Stimulated activated CD8-positive, alpha-beta memory T cell treated with anti-CD3 and anti-CD28 coated beads, Interleukin-2, amount 100 ng/mL, for 48 hours (primary cell): ENCODE measurements at regions not wholly inside any gene's neighbourhood (a gene's known extent, or its start where the extent isn't known, plus 50 kb on each side); places are given as distances from the start of the nearest gene placed in this dataset.
A peak's percentile ranks its signal among the peaks of the same experiment; 100 is the strongest.
"Not testable (repeated sequence)": the region's sequence is repeated elsewhere in the genome, so short reads cannot be mapped to it uniquely, and the experiment has no call there.

Experiments
- DNase-seq, 2 donors: peaks; one replicate each; pipeline ENCODE4 v3.0.0-alpha.2; 2020; ENCODE audit warnings: low read depth in 2 of 2

DNA sequence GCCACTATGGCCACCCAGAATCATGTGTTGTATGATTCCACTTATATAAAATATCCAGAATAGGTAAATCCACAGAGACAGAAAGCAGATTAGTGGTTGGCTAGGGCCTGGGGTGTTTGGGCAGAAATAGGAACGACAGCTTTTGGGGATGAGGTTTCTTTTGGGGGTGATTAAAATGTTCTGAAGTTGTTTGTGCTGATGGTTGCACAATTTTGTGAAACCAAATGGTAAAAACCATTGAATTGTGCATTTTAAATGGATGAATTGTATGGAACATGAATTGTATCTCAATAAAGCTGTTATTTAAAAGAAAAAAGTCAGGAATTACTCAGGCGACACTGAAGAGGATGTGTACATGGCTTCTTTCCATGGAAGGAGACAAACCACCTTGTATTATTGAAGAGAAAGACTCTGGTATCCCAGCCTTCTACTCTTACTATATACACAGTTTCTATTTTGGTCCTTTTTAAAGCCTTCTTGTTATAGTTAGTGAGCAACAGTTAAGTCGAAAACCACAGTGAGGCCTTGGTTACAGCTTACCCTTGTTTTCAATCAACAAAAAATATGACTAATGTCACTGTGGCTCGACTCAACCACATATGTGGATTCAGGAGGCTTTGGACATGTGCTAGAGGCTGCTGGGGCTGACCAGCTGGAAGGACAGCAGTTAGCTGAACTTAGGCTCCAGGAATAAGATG, 57.1 kb upstream of the KMT2E start:
- peak in 1 of 2 donors; percentile 15 for DNase-seq

DNA sequence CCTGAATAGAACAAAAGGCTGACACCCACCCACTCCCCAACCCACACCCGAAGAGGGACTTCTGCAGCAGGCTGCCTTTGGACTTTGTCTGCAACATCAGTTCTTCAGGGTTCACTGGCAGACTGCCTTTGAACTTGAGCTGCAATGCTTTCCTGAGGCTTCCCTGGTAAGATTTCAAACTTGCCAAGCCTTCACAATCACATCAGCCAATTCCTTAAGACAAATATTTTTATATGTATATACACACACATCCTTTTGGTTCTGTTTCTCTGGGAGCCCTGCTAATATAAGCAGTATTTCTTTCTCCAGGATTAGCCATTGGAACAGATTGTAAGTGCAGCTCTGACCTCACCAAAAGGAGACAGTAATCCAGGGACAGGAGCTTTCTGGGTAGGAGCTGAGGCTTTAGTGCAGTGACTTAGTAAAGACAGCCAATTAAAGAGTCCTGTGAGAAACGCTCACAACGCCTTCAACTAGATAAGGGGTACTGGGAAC, 55.6 kb upstream of the KMT2E start:
- no peak for DNase-seq

DNA sequence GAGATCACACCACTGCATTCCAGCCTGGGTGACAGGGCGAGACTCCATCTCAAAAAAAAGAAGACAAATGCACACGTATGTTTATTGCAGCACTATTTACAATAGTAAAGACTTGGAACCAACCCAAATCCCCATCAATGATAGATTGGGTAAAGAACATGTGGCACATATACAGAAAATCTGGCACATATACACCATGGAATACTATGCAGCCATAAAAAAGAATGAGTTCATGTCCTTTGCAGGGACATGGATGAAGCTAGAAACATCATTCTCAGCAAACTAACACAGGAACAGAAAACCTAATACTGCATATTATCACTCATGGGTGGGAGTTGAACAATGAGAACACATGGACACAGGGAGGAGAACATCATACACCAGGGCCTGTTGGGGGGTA, 54.5 kb upstream of the KMT2E start:
- DNase-seq, result not testable (repeated sequence)

DNA sequence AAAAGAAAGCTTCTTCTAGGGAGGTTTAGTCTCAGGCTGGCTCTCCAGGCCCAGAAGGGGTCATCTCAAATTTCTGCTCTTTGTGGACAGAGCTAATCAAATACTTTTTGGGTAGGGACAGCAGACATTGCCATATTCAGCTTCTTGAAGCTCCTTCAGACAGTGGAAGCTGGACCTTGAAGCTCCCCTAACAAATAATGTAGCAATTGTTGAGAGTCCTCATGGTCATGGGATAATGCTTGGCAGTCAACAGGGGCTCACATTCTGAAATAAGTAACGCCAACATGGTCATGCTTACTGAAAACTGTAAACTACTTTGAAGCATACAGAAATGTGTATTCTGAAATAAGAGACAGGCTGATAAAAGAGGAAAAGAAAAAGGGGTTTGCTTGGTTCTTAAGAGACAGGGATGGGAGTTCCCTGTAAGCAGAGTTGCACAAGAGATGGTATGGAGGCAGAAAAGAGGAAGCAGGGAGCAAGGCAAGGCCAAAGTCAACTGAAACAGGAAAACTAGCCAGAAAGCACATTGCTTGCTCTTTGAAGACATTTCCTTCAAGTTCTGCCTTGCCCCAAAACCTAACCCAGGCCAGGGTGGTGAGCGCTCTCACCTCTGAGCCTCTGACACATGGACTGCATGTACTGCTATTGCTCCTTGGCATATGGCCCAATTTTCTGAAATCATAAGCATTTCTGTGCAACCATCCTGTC, 53.1 kb upstream of the KMT2E start:
- DNase-seq, result no peak

DNA sequence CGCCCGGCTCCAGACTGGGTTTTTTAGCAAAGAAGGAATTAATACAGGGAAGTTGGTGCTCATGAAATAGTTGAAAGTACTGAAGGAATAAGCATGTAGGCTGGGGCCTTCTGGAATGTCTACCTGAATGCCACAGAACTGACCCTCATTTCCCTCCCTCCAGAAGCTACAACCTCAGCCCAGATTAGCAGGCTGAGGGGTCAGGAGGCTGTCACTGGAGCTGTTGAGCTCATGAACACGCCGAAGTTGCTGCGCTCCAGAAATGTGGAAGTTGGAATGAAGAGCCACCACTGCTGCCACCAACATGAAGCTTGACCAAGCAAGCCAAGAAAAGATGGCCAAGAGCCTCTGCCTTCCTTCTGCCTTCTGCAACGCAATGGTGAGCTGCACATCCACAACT, 52.2 kb upstream of the KMT2E start:
- no peak for DNase-seq

DNA sequence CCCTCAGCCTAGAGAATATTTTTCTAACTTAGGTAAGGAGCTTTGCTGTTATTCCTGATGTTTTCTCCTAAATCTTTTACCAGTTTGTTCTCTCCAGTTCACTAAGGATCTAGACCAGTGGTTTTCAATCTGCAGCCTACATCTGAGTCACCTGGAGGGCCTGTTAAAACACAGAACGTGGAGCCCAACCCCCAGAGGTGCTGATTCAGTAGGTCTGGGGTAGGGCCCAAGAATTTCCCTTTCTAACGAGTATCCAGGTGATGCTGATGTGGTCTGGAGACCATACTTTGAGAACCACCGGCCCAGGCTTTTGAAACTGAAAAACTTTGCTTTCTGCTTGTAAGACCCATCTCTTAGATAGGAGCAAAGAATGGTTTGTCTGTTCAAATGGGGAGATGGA, 51.2 kb upstream of the KMT2E start:
- DNase-seq, result peak in 1 of 2 donors; percentile 33

DNA sequence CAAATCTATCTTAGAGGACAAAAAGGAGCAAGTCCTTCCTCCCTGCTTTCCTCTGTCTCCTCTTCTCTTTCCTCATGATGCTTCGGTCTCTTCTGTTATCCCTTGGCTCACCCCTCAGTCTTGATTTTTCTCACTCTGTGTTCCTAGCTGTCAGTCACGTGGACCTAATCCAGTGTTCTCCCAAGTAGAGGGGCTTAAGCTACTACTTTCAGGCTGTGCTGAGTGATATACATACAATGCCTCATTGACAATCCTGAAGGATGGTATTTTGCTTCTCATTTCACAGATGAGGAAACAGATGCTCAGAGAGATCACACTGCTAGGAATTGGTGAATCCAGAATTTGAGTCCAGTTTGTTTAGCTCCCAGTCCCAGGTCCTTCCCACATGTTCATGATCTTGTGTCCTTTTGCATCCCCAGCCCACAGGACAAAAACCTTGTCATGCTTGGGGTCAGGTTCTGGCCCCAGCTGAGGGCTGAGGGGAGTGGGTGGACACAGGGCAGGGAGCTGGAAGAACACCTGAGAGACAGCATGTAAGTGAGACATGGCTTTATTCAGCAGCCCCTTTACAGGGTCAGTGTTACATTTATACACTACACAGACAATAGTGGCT, 50.5 kb upstream of the KMT2E start:
- no peak for DNase-seq

DNA sequence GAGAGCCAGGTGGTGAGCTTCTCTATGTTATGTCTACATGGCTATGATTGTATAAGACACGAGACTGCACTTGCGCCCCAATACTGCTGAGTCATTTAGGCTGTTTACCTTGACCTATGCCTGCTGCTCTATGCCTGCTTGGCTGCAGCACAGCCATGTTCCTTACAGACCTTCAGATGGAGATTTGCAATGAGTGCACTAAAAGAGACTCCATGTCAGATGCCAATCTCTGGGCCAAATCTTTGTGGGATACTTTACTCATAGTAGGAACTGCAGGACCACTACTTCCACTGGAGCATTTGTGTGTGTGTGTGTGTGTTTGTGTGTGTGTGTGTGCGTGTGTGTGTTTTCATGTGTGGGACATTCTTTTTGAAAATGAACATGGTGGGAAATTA, 50.0 kb upstream of the KMT2E start:
- DNase-seq, result no peak
